ENCODE measurements at regions not wholly inside any gene's neighbourhood (a gene's known extent, or its start where the extent isn't known, plus 50 kb on each side); places are given as distances from the start of the nearest gene placed in this dataset.

GRCh38 chr4:19429684-19430083, 822.0 kb upstream of the SLIT2 start:
- Histone ChIP-seq H3K9ac (ENCODE audit: control insufficient read depth, insufficient read depth, low read length) (no peak overlapping the region), H3K9me3 (replicated peaks; ENCODE audit: control insufficient read depth, insufficient read depth, low read length) (no peaks in the 10 kb centered on the region), H3K27me3 (replicated peaks in 1 of 2; ENCODE audit: control insufficient read depth in 2 of 2, insufficient read depth in 2 of 2, low read length in 1 of 2) (no peaks in the 10 kb centered on the region), H3K79me2 (ENCODE audit: control insufficient read depth, insufficient read depth, low read length) (no peaks in the 10 kb centered on the region), H2AFZ (ENCODE audit: control insufficient read depth, low read depth, low read length) (no peak overlapping the region), H3K4me3 (no peak overlapping the region), H3K36me3 (ENCODE audit: control insufficient read depth in 2 of 2, insufficient read depth in 2 of 2, low read length in 1 of 2) (no peaks in the 10 kb centered on the region), H3K4me2 (ENCODE audit: control insufficient read depth, insufficient read depth) (no peak overlapping the region), H3K27ac (ENCODE audit: control insufficient read depth, insufficient read depth) (no peak overlapping the region), H3K4me1 (ENCODE audit: control insufficient read depth, insufficient read depth, low read length) (no peaks in the 10 kb centered on the region), H4K20me1 (ENCODE audit: control insufficient read depth, insufficient read depth) (no peaks in the 10 kb centered on the region)
- intact Hi-C loops (cut with micrococcal nuclease; ENCODE audit: unreplicated experiment) (no loop called here), in situ Hi-C loops (cut with MboI) (no loop called here)
- ChIA-PET CTCF (no interaction called here), SMC1A (ENCODE audit: uncharacterized antibody, unreplicated experiment) (no interaction called here), RAD21 (ENCODE audit: unreplicated experiment) (no interaction called here), POLR2A (no interaction called here)
- no peak for ATAC-seq
- FAIRE-seq: no peak
- no peak for DNase-seq (ENCODE audit: low read depth, low spot score)
- BruUV-seq (replicated peaks): no TSS peak
- TF ChIP-seq LARP7 (IDR thresholded peaks at IDR 0.05) (no peak), TARDBP (IDR thresholded peaks at IDR 0.05; ENCODE audit: borderline replicate concordance) (no peak), PML (IDR thresholded peaks at IDR 0.05; ENCODE audit: low read length) (no peak), HDAC6 (IDR thresholded peaks at IDR 0.05; ENCODE audit: unreplicated experiment) (no peak), BMI1 (IDR thresholded peaks at IDR 0.05; ENCODE audit: borderline replicate concordance) (no peak), NRF1 (conservative IDR thresholded peaks at IDR 0.05; ENCODE audit: low read depth, low read length) (no peak), RUNX3 (IDR thresholded peaks at IDR 0.05; ENCODE audit: low read length) (no peak), JUND (IDR thresholded peaks at IDR 0.05; ENCODE audit: low read depth, low read length) (no peak), CEBPZ (IDR thresholded peaks at IDR 0.05; ENCODE audit: low read depth, low read length) (no peak), HCFC1 (IDR thresholded peaks at IDR 0.05; ENCODE audit: low read length) (no peak)
- WGBS (ENCODE audit: insufficient coverage, insufficient replicate concordance, low lambda C conversion rate, missing lambda C conversion rate): 25% methylated on average over 4 of the region's 4 CpGs

All from GM12878 (cell line).